Stimulated activated CD4-positive, alpha-beta T cell treated with anti-CD3 and anti-CD28 coated beads, Interleukin-15, amount 100 ng/mL, for 1 hour (primary cell): ENCODE measurements at regions not wholly inside any gene's neighbourhood (a gene's known extent, or its start where the extent isn't known, plus 50 kb on each side); places are given as distances from the start of the nearest gene placed in this dataset.

Experiments
- DNase-seq, 2 donors: peaks; one replicate each; pipeline ENCODE4 v3.0.0-alpha.2; 2020; ENCODE audit warnings: low read depth in 1 of 2, low spot score in 1 of 2

GRCh38 chr14:97415907-97416306 is 618.7 kb downstream of the VRK1 start:
- DNase-seq = no peak

GRCh38 chr14:97416550-97416949 is 619.4 kb downstream of the VRK1 start:
- DNase-seq = no peak

GRCh38 chr14:97417331-97417730 is 620.1 kb downstream of the VRK1 start:
- DNase-seq = no peak

GRCh38 chr14:97420211-97420610 is 623.0 kb downstream of the VRK1 start:
- DNase-seq = no peak

- DNase-seq = no peak
Observed at GRCh38 chr14:97426776-97427175, 629.6 kb downstream of the VRK1 start.

- no peak for DNase-seq
Observed at GRCh38 chr14:97428808-97429440, 631.7 kb downstream of the VRK1 start.

GRCh38 chr14:97432586-97432985 is 635.4 kb downstream of the VRK1 start:
- DNase-seq = no peak

GRCh38 chr14:97441740-97442362 is 644.7 kb downstream of the VRK1 start:
- no peak for DNase-seq

GRCh38 chr14:97442363-97442762 is 645.2 kb downstream of the VRK1 start:
- no peak for DNase-seq

GRCh38 chr14:97443412-97443811 is 646.2 kb downstream of the VRK1 start:
- DNase-seq = no peak

- DNase-seq = no peak
Observed at GRCh38 chr14:97444248-97444647, 647.1 kb downstream of the VRK1 start.

GRCh38 chr14:97445367-97445766 is 648.2 kb downstream of the VRK1 start:
- DNase-seq = no peak

- DNase-seq = no peak
Observed at GRCh38 chr14:97446087-97446486, 648.9 kb downstream of the VRK1 start.

- no peak for DNase-seq
Observed at GRCh38 chr14:97452314-97452713, 655.1 kb downstream of the VRK1 start.

- no peak for DNase-seq
Observed at GRCh38 chr14:97453991-97454390, 656.8 kb downstream of the VRK1 start.

GRCh38 chr14:97456462-97456861 is 659.3 kb downstream of the VRK1 start:
- DNase-seq = no peak

- peak; percentile 36 to 44 for DNase-seq
Observed at GRCh38 chr14:97456958-97457357, 659.8 kb downstream of the VRK1 start.

GRCh38 chr14:97457575-97458085 is 660.4 kb downstream of the VRK1 start:
- DNase-seq = no peak

- DNase-seq = no peak
Observed at GRCh38 chr14:97458255-97458654, 661.1 kb downstream of the VRK1 start.

GRCh38 chr14:97458661-97459579 is 661.7 kb downstream of the VRK1 start:
- peak; percentile 55 to 66 for DNase-seq

- no peak for DNase-seq
Observed at GRCh38 chr14:97462081-97462480, 664.9 kb downstream of the VRK1 start.

GRCh38 chr14:97468220-97468619 is 671.0 kb downstream of the VRK1 start:
- no peak for DNase-seq
